ENCODE measurements at regions not wholly inside any gene's neighbourhood (a gene's known extent, or its start where the extent isn't known, plus 50 kb on each side); places are given as distances from the start of the nearest gene placed in this dataset.
"Not testable (repeated sequence)": the region's sequence is repeated elsewhere in the genome, so short reads cannot be mapped to it uniquely, and the experiment has no call there.

DNA sequence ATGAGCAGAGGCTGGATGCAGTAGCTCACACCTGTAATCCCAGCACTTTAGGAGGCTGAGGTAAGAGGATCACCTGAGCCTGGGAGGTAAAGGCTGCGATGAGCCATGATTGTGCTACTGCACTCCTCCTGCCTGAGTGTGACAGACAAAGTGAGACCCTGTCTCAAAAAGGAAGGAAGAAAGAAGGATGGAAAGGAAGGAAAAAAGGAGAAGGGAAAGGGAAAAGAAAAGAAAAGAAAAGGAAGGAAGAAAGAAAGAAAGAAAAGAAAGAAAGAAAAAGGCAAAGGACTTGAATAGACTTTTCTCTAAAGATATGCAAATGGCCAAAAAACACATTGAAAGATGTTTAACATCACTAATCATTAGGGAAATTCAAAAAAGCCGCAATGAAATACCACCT, 215.3 kb upstream of the MYLIP start:
- TF ChIP-seq, protein P1, sequence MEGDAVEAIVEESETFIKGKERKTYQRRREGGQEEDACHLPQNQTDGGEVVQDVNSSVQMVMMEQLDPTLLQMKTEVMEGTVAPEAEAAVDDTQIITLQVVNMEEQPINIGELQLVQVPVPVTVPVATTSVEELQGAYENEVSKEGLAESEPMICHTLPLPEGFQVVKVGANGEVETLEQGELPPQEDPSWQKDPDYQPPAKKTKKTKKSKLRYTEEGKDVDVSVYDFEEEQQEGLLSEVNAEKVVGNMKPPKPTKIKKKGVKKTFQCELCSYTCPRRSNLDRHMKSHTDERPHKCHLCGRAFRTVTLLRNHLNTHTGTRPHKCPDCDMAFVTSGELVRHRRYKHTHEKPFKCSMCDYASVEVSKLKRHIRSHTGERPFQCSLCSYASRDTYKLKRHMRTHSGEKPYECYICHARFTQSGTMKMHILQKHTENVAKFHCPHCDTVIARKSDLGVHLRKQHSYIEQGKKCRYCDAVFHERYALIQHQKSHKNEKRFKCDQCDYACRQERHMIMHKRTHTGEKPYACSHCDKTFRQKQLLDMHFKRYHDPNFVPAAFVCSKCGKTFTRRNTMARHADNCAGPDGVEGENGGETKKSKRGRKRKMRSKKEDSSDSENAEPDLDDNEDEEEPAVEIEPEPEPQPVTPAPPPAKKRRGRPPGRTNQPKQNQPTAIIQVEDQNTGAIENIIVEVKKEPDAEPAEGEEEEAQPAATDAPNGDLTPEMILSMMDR (IDR thresholded peaks at IDR 0.05; ENCODE audit: low read depth, low read length, missing control alignments) = no peak
- no peak for DNase-seq (ENCODE audit: extremely low read depth, low read depth)
- H3K4me3 ChIP-seq (replicated peaks; ENCODE audit: low read depth, low read length) = no peak overlapping the region

DNA sequence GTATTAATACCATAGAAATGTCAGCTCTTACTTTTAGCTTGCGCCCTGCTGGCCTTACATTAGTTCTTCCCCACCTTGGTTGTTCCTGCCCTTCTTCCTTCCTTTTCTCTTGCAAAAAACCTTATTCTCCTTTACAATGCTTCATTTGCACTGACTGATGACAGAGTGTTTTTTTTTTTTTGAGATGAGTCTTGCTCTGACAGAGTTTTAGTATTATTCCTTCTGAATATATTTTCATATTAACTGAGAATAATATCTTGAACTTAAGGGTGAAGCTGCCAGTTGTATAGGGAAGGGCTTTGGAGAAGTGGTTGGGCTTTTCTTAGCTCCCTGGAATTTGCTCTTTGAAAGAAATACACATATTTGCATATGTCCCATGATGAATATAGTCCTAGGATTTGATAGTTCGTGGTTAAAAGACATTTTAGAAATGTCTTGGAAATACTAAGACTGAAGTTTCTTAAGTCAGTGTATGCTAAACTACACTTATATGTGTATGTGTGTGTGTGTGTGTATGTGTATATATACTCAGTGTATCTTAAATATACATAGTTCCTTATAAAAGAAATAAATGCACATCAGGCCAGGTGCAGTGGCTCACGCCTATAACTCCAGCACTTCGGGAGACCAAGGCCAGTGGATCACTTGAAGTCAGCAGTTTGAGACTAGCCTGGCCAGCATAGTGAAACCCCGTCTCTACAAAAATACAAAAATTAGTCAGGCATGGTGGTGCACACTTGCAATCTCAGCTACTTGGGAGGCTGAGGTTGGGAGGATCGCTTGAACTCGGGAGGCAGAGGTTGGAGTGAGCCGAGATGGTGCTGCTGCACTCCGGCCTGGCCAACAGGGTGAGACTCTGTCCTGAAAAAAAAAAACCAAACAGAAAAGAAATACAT, 216.1 kb upstream of the MYLIP start:
- no peak overlapping the region for H3K4me3 ChIP-seq (replicated peaks; ENCODE audit: low read depth, low read length)
- no peak for DNase-seq (ENCODE audit: extremely low read depth, low read depth)
- TF ChIP-seq, protein P1 (IDR thresholded peaks at IDR 0.05; ENCODE audit: low read depth, low read length, missing control alignments) = no peak

DNA sequence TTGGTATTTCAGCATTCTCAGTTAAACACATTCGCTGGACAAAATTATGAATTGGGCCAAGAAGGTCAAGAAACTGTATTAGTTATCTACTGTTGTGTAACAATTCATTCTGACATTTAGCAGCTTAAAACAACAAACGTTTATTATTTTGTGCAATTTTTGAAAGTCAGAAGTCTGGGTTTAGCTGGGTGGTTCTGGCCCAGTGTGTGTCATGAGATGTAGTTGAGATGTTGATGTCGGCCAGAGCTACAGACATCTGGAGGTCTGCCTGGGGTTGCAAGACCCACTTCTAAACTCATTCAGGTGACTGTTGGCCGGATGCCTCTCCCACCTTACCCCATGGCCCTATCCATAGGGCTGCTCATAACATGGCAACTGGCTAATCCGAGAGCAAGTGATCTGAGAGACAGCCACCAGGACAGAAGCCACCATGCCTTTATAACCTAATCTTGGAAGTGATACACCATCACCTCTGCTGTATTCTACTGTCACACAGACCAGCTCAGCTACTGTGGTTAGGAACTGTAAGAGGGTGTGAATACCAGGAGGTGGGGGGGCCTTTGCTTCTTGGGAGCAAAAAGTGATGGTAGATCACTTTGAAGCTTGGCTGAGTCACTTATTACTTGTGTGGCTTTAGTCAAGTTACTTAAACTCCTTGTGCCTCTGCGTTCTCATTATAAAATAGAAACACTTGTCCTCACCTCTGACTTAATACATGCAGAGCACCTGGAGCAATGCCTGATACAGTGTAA, 217.0 kb upstream of the MYLIP start:
- TF ChIP-seq, protein P1 (IDR thresholded peaks at IDR 0.05; ENCODE audit: low read depth, low read length, missing control alignments) = no peak
- no peak for DNase-seq (ENCODE audit: extremely low read depth, low read depth)
- H3K4me3 ChIP-seq (replicated peaks; ENCODE audit: low read depth, low read length) = no peak overlapping the region

DNA sequence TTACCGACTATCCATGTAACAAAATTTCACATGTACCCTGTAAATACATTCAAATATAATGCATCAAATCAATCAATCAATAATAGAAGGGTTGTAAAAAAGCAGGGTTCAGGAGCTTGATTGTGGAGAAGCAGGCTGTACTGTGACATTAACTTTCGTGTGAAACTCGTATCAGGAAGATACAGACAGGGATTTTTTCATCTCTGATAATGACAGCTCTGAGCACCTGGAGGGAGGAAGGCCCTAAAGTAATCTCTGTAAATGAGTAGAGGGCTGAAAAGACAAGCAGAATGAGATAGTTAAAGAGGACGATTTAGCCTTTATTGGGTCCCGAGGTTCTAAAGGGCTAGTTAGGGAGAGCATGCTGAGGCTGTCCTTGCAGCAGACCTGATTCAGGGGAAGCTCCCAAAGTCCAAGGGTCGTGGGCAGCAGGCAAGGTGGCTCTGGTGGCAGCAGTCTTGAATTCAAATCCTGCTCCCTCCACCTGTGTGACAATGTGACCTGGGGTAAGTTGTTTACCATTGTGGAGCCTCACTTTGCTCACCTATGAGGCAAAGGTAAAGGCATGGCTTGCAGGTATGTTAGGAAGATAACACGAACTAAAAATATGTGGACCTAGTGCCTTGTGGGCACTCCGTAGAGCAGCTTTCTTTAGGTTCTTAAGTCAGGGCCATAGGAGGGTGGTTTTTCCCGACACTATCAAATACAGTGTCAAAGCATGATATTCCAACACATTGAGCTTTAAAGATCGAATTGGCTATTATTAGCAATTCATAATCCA, 219.4 kb upstream of the MYLIP start:
- TF ChIP-seq, protein P1 (IDR thresholded peaks at IDR 0.05; ENCODE audit: low read depth, low read length, missing control alignments) = no peak
- H3K4me3 ChIP-seq (replicated peaks; ENCODE audit: low read depth, low read length) = no peak overlapping the region
- DNase-seq (ENCODE audit: extremely low read depth, low read depth) = no peak

DNA sequence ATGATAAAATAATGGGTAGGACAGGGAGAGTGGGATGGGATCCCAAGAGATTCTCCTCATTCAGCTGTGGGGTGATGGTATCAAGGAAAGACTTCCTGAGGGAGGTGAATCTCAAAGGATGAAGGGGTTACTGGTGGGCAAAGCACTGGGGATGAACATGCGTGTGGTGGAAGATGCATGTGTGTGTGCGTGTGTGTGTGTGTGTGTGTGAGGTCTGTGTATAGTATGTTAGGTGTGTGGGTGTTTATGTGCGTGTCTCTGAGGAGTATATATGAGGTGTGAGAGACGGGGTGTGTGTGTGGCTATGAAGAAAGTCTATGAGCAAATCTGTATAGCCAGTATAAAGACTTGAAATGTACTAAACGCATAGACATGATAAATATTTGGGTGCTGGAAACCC, 220.0 kb upstream of the MYLIP start:
- DNase-seq (ENCODE audit: extremely low read depth, low read depth) = no peak
- TF ChIP-seq, protein P1 (IDR thresholded peaks at IDR 0.05; ENCODE audit: low read depth, low read length, missing control alignments) = no peak
- no peak overlapping the region for H3K4me3 ChIP-seq (replicated peaks; ENCODE audit: low read depth, low read length)

DNA sequence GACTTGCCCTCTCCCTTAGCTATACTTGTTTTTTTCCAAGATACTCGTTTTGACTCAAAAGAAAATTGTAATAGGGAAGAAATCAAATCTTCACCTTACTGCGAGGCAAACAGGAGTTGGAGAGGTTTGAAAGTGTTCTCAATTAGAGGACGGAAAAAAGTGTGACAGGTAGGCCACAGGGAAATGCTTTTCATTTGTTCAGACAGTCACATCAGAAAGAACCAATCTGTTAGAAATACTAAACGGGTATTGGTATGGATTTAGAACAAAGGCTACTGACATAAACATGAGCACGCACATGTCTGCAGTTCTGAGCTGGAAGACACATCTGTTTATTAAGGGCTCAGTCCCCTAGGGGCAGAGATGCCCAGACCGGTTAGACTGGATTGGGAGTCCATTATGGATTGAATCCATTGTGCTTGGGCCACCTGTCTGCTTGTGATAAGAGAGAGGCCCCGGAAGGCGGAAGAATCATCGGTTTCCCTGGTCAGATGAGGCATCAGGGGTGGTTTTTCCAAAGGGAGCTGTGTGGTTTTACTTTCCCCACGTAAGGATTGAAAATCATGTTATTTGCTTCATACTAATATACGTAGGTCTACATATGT, 220.9 kb upstream of the MYLIP start:
- TF ChIP-seq, protein P1 (IDR thresholded peaks at IDR 0.05; ENCODE audit: low read depth, low read length, missing control alignments) = no peak
- H3K4me3 ChIP-seq (replicated peaks; ENCODE audit: low read depth, low read length) = no peak overlapping the region
- DNase-seq (ENCODE audit: extremely low read depth, low read depth) = no peak

DNA sequence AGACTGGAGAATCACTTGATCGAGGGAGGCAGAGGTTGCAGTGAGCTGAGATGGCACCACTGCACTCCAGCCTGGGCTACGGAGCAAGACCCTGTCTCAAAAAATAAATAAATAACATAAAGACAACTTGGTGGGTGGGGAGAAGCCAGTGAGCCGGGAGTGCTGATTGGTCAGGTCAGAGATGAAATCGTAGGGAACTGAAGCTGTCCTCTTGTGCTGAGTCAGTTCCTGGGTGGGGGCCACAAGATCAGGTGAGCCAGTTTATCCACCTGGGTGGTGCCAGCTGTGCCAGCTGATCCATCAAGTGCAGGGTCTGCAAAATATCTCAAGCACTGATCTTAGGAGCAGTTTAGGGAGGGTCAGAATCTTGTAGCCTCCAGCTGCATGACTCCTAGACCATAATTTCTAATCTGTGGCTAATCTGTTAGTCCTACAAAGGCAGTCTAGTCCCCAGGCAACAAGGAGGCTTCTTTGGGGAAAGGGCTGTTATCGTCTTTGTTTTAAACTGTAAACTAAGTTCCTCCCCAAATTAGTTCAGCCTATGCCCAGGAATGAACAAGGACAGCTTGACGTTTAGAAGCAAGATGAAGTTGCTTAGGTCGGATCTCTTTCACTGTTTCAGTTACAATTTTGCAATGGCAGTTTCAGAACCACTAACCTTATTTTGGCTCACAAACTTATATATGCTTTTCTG, 221.5 kb upstream of the MYLIP start:
- DNase-seq (ENCODE audit: extremely low read depth, low read depth); H3K4me3 ChIP-seq (replicated peaks; ENCODE audit: low read depth, low read length): not testable (repeated sequence)
